Ovary (tissue), 1 donor: ENCODE measurements at regions not wholly inside any gene's neighbourhood (a gene's known extent, or its start where the extent isn't known, plus 50 kb on each side); places are given as distances from the start of the nearest gene placed in this dataset.

Experiments used
- EP300 ChIP-seq: sonication (generic); formaldehyde crosslinking; IDR thresholded peaks from one replicate; pipeline ENCODE4 v1.6.1; 2017; ENCODE audit warnings: antibody characterized with exemption
- POLR2A ChIP-seq: fragments of 450-650 bp; IDR thresholded peaks from one replicate; pipeline ENCODE4 v1.6.1; 2017; ENCODE audit warnings: antibody characterized with exemption, mild to moderate bottlenecking, moderate library complexity

DNA sequence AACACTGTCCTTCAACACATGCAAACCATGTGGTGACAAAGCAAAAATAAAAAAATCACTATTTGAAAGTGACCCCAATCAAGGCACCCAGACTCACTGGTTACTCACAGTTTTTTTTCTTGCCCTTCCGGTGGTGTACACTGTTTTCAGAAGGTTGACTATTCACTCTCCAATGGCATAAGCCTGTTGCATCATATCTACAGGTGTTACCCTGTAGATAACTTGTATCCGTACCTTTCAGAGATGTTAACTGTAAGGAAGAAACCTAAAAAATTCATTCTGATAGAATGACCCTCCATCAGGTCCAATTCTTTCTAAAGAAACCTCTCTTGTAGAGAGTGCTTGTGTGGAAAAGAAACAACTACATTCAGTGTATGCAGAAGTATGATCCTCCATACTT is 193.6 kb upstream of the RASA1 start:
- TF ChIP-seq EP300, result no peak
- no peak for TF ChIP-seq POLR2A
